GM12878 (cell line): ENCODE measurements at regions not wholly inside any gene's neighbourhood (a gene's known extent, or its start where the extent isn't known, plus 50 kb on each side); places are given as distances from the start of the nearest gene placed in this dataset.

Experiments used
- ATAC-seq: fragments of 200-7000 bp; cut with Tn5 transposase; 3 replicates; pipeline ENCODE4 v1.9.1; 2020; ENCODE audit warnings: mild to moderate bottlenecking, moderate library complexity
- BruUV-seq: library from RNA; stranded (reverse); fragments of 400-500 nt; replicated peaks from 2 replicates; lab custom pipeline; 2021; lab: Mats Ljungman, UMichigan
- CTCF ChIA-PET: fragments of 300-600 bp; sonication (Branson Sonifier 250); formaldehyde crosslinking; extraction: SDS; loops from one replicate; lab custom pipeline; 2021; ENCODE audit warnings: inconsistent platforms; lab: Yijun Ruan, JAX
- POLR2A ChIA-PET: fragments of 350-600 bp; formaldehyde crosslinking; extraction: SDS; loops from one replicate; lab custom pipeline; 2021; ENCODE audit warnings: inconsistent platforms; lab: Charles Lee
- RAD21 ChIA-PET: fragments of 300-600 bp; sonication (Branson Sonifier 250); formaldehyde crosslinking; loops from one replicate; lab custom pipeline; 2023; ENCODE audit warnings: antibody characterized with exemption; ENCODE audit not compliant: unreplicated experiment; lab: Charles Lee
- SMC1A ChIA-PET: fragments of 300-600 bp; sonication (Branson Sonifier 250); formaldehyde crosslinking; loops from one replicate; lab custom pipeline; 2023; ENCODE audit not compliant: unreplicated experiment, uncharacterized antibody; lab: Charles Lee
- DNase-seq: peaks from one replicate; pipeline ENCODE4 v3.0.0-alpha.2; 2011; ENCODE audit warnings: low read depth, low spot score
- FAIRE-seq: peaks from 3 replicates; lab custom pipeline; 2011; peaks lifted over from hg19 to GRCh38; lab: Jason Lieb, UNC
- H2AFZ ChIP-seq: 2 replicates; pipeline ENCODE4 v1.6.0; 2011; ENCODE audit warnings: low read depth, low read length, control low read depth; ENCODE audit not compliant: control insufficient read depth
- H3K27ac ChIP-seq: 2 replicates; pipeline ENCODE4 v1.5.1; 2011; ENCODE audit warnings: control low read depth; ENCODE audit not compliant: control insufficient read depth, insufficient read depth
- H3K27me3 ChIP-seq, 2 experiments: replicated peaks in 1 of 2; 2 replicates each; pipeline versions ENCODE4 v1.6.0 to v1.6.1; 2011; ENCODE audit warnings: low read length in 1 of 2; ENCODE audit not compliant: control insufficient read depth in 2 of 2, insufficient read depth in 2 of 2
- H3K36me3 ChIP-seq, 2 experiments: 2 replicates each; pipeline ENCODE4 v1.5.1; 2011; ENCODE audit warnings: low read length in 1 of 2; ENCODE audit not compliant: control insufficient read depth in 2 of 2, insufficient read depth in 2 of 2
- H3K4me1 ChIP-seq: 2 replicates; pipeline ENCODE4 v1.6.1; 2011; ENCODE audit warnings: mild to moderate bottlenecking, low read length, moderate library complexity, mixed read lengths; ENCODE audit not compliant: control insufficient read depth, insufficient read depth
- H3K4me2 ChIP-seq: 2 replicates; pipeline ENCODE4 v1.6.0; 2011; ENCODE audit warnings: control low read depth; ENCODE audit not compliant: control insufficient read depth, insufficient read depth
- H3K4me3 ChIP-seq: fragments of 200-600 bp; sonication (generic); 2 replicates; pipeline ENCODE4 v1.5.1; 2016
- H3K79me2 ChIP-seq: 2 replicates; pipeline ENCODE4 v1.6.0; 2011; ENCODE audit warnings: low read length; ENCODE audit not compliant: control insufficient read depth, insufficient read depth
- H3K9ac ChIP-seq: 2 replicates; pipeline ENCODE4 v1.8.0; 2011; ENCODE audit warnings: low read length, control low read depth, mixed read lengths; ENCODE audit not compliant: control insufficient read depth, insufficient read depth
- H3K9me3 ChIP-seq: replicated peaks from 3 replicates; pipeline ENCODE4 v1.5.1; 2011; ENCODE audit warnings: mild to moderate bottlenecking, low read length; ENCODE audit not compliant: control insufficient read depth, insufficient read depth
- H4K20me1 ChIP-seq: 2 replicates; pipeline ENCODE4 v1.6.0; 2011; ENCODE audit not compliant: control insufficient read depth, insufficient read depth
- CREB1 ChIP-seq: IDR thresholded peaks from 2 replicates; pipeline ENCODE4 v1.6.1; 2012; ENCODE audit warnings: low read depth, mild to moderate bottlenecking, inconsistent platforms
- GABPA ChIP-seq: IDR thresholded peaks from 2 replicates; pipeline ENCODE4 v1.6.1; 2014; ENCODE audit warnings: antibody characterized with exemption, low read depth, mild to moderate bottlenecking, inconsistent platforms
- GATAD2B ChIP-seq: fragments of 450-650 bp; conservative IDR thresholded peaks from 2 replicates; pipeline ENCODE4 v1.6.1; 2017; ENCODE audit warnings: low read depth, mild to moderate bottlenecking, moderate library complexity
- IKZF2 ChIP-seq, 2 experiments: fragments of 450-650 bp; IDR thresholded peaks; 2 replicates each; pipeline ENCODE4 v1.6.1; 2017; ENCODE audit warnings: mild to moderate bottlenecking in 2 of 2, moderate library complexity in 2 of 2
- JUNB ChIP-seq: IDR thresholded peaks from 2 replicates; pipeline ENCODE4 v1.6.1; 2016; ENCODE audit warnings: antibody characterized with exemption, mild to moderate bottlenecking
- MXI1 ChIP-seq: fragments of 150-350 bp; IDR thresholded peaks from 2 replicates; pipeline ENCODE4 v1.6.1; 2011; ENCODE audit warnings: low read depth, mild to moderate bottlenecking, inconsistent platforms, low read length, improper control_type of control experiment
- NBN ChIP-seq: fragments of 450-650 bp; IDR thresholded peaks from 2 replicates; pipeline ENCODE4 v1.6.1; 2016
- NFYB ChIP-seq: IDR thresholded peaks from 2 replicates; pipeline ENCODE4 v1.6.1; 2011; ENCODE audit warnings: low read depth, mild to moderate bottlenecking, low read length, improper control_type of control experiment, moderate library complexity; ENCODE audit not compliant: insufficient read depth
- PKNOX1 ChIP-seq: fragments of 450-650 bp; IDR thresholded peaks from 2 replicates; pipeline ENCODE4 v1.6.1; 2016; ENCODE audit warnings: mild to moderate bottlenecking
- SMARCA5 ChIP-seq: fragments of 450-650 bp; IDR thresholded peaks from 2 replicates; pipeline ENCODE4 v1.6.1; 2017; ENCODE audit warnings: mild to moderate bottlenecking
- SMC3 ChIP-seq: IDR thresholded peaks from 2 replicates; pipeline ENCODE4 v1.6.1; 2011; ENCODE audit warnings: low read length, improper control_type of control experiment, borderline replicate concordance
- SRF ChIP-seq, 2 experiments: IDR thresholded peaks; 2 replicates each; pipeline ENCODE4 v1.6.1; 2011; ENCODE audit warnings: low read depth in 2 of 2, low read length in 2 of 2, mild to moderate bottlenecking in 1 of 2, moderate library complexity in 1 of 2
- YY1 ChIP-seq: IDR thresholded peaks from 2 replicates; pipeline ENCODE4 v1.6.1; 2011; ENCODE audit warnings: low read depth, mild to moderate bottlenecking, low read length
- ZNF384 ChIP-seq: IDR thresholded peaks from 2 replicates; pipeline ENCODE4 v1.6.1; 2012; ENCODE audit warnings: low read depth, mild to moderate bottlenecking, low read length, improper control_type of control experiment, borderline replicate concordance
- WGBS: methylation state at CpG from one replicate; pipeline ENCODE4 v1.1.6; 2016; ENCODE audit warnings: low lambda C conversion rate; ENCODE audit not compliant: insufficient replicate concordance, insufficient coverage; ENCODE audit errors: missing lambda C conversion rate; 5-methylcytosine and 5-hydroxymethylcytosine counted together
- in situ Hi-C: fragments of 300-500 bp; cut with MboI; formaldehyde crosslinking; loops from 9 replicates; pipeline ENCODE4 v1.14.3; 2018; ENCODE audit warnings: mixed read lengths
- intact Hi-C: fragments of 100-400 bp; cut with micrococcal nuclease; formaldehyde crosslinking; loops from one replicate; pipeline ENCODE4 v1.14.2; 2022; ENCODE audit not compliant: unreplicated experiment
- TF ChIP-seq, protein P1 (sequence below): IDR thresholded peaks from 2 replicates; pipeline ENCODE4 v1.6.1; 2012; ENCODE audit warnings: improper control_type of control experiment, low read depth, low read length; ENCODE audit not compliant: insufficient replicate concordance

DNA sequence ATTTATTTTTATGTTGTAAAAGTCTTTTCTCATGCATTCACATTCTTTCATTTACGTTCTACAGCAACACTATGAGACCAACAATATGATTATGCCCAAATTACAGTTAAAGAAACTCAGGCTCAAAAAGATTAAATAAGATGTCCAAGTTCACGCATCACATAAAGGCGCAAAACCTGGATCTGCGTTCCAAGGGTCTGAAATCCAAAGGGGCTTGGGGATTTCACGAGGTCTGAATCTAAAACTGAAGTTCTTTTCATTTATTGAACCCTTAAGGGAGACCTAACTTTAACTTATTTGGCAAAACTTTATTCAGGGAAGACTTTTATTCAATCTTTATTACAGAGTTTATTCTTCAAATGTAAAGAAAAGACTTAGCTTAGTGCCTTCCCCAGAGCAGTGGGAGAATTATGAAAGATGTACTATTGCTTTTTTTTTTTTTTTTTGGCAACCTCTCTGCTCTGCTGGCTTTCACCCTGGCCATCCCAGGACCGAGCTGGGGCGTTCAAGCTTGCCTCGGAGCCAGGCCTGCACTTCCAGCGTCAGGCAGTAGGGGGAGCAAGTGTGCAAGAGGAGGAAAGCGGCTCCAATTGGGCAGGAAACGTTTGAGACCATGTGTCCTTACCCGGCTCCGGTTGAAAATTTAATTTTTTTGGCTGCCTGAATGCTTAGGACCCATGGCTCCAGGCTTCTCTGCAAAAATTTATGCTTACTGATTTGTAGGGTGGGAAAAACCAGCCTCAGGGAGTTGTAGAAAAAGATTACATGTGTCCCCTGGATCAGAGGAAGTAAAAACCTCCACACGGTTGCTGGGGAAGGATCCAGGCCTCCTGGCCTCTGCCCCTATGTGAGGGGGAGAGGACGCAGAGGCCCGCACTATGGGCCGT lies 344.3 kb upstream of the KLF3 start:
- ChIA-PET SMC1A (interaction anchor here (0.9 to 5.9 kb wide), 27 partner anchors 10 to 484 kb away, joined by 3 to 113 read pairs (median 4); partner anchors contain the start of gene TLR10), CTCF (interaction anchor here (0.6 to 6.1 kb wide), 45 partner anchors 10 to 1740 kb away, joined by 3 to 111 read pairs (median 4); partner anchors contain the start of gene TLR10), RAD21 (interaction anchor here (0.5 to 5.9 kb wide), 39 partner anchors 10 to 1394 kb away, joined by 3 to 102 read pairs (median 5); partner anchors contain the start of genes TLR1 and TLR10), POLR2A (interaction anchor here (0.7 to 2.5 kb wide), 10 partner anchors 9 to 462 kb away, joined by 3 to 10 read pairs (median 4); no protein-coding TSS in a partner anchor)
- Histone ChIP-seq H4K20me1 (no peaks in the 10 kb centered on the region), H3K36me3 (no peaks in the 10 kb centered on the region), H3K27ac (peak overlapping the region; percentile 91), H3K27me3 (no peaks in the 10 kb centered on the region), H3K9ac (peak overlapping the region; percentile 78), H3K4me1 (peaks cover 27% of the 10 kb centered on the region), H2AFZ (peak overlapping the region; percentile 85), H3K9me3 (no peaks in the 10 kb centered on the region; the same call in 1 of the 3 replicates), H3K79me2 (no peaks in the 10 kb centered on the region), H3K4me2 (peak overlapping the region; percentile 79), H3K4me3 (peak overlapping the region; percentile 47)
- peak; percentile 85 for FAIRE-seq
- in situ Hi-C loops, result loop anchor here (5.0 to 25.0 kb wide), 4 partner anchors 137 to 543 kb away; partner anchors contain the start of genes FAM114A1 and TLR6
- BruUV-seq, result no TSS peak
- DNase-seq, result peak; percentile 74
- WGBS, result 13% methylated on average over 17 of the region's 17 CpGs
- intact Hi-C loops, result loop anchor here (1.0 to 10.0 kb wide), 11 partner anchors 135 to 537 kb away; partner anchors contain the start of genes TBC1D1 and TLR6
- ATAC-seq, result peak; percentile 80
- TF ChIP-seq PKNOX1 (no peak), NBN (no peak), SRF (IDR thresholded peaks at IDR 0.05; ENCODE audit: low read depth in 2 of 2, low read length in 2 of 2) (peak in 1 of 2 experiments; percentile 57; a peak in 1 of 4 replicates), SMC3 (peak; percentile 90), JUNB (0 out of 2 replicates have a peak, but pooled peaks have one; percentile 3), GATAD2B (peak; percentile 34; the same call in 1 of the 2 replicates), IKZF2 (IDR thresholded peaks at IDR 0.05) (peak in 1 of 2 experiments; percentile 12; a peak in 1 of 4 replicates), YY1 (peak; percentile 81), SMARCA5 (peak; percentile 32; the same call in 1 of the 2 replicates), GABPA (no peak), CREB1 (0 out of 2 replicates have a peak, but pooled peaks have one; percentile 42), MXI1 (0 out of 2 replicates have a peak, but pooled peaks have one; percentile 9), NFYB (no peak), ZNF384 (peak; percentile 74)
- TF ChIP-seq, protein P1, sequence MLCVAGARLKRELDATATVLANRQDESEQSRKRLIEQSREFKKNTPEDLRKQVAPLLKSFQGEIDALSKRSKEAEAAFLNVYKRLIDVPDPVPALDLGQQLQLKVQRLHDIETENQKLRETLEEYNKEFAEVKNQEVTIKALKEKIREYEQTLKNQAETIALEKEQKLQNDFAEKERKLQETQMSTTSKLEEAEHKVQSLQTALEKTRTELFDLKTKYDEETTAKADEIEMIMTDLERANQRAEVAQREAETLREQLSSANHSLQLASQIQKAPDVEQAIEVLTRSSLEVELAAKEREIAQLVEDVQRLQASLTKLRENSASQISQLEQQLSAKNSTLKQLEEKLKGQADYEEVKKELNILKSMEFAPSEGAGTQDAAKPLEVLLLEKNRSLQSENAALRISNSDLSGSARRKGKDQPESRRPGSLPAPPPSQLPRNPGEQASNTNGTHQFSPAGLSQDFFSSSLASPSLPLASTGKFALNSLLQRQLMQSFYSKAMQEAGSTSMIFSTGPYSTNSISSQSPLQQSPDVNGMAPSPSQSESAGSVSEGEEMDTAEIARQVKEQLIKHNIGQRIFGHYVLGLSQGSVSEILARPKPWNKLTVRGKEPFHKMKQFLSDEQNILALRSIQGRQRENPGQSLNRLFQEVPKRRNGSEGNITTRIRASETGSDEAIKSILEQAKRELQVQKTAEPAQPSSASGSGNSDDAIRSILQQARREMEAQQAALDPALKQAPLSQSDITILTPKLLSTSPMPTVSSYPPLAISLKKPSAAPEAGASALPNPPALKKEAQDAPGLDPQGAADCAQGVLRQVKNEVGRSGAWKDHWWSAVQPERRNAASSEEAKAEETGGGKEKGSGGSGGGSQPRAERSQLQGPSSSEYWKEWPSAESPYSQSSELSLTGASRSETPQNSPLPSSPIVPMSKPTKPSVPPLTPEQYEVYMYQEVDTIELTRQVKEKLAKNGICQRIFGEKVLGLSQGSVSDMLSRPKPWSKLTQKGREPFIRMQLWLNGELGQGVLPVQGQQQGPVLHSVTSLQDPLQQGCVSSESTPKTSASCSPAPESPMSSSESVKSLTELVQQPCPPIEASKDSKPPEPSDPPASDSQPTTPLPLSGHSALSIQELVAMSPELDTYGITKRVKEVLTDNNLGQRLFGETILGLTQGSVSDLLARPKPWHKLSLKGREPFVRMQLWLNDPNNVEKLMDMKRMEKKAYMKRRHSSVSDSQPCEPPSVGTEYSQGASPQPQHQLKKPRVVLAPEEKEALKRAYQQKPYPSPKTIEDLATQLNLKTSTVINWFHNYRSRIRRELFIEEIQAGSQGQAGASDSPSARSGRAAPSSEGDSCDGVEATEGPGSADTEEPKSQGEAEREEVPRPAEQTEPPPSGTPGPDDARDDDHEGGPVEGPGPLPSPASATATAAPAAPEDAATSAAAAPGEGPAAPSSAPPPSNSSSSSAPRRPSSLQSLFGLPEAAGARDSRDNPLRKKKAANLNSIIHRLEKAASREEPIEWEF, result peak; percentile 16
